ENCODE measurements at regions not wholly inside any gene's neighbourhood (a gene's known extent, or its start where the extent isn't known, plus 50 kb on each side); places are given as distances from the start of the nearest gene placed in this dataset.

GRCh38 chr1:168966217-168966616 is 140.3 kb upstream of the ATP1B1 start:
- no peak for DNase-seq (ENCODE audit: low read depth)

- DNase-seq (ENCODE audit: low read depth), result no peak
Measured at GRCh38 chr1:168966636-168967035, 139.9 kb upstream of the ATP1B1 start.

GRCh38 chr1:168970926-168971659 is 135.4 kb upstream of the ATP1B1 start:
- no peak for DNase-seq (ENCODE audit: low read depth)

GRCh38 chr1:168972225-168972624 is 134.3 kb upstream of the ATP1B1 start:
- DNase-seq (ENCODE audit: low read depth), result no peak

- no peak for DNase-seq (ENCODE audit: low read depth)
Measured at GRCh38 chr1:168972887-168973286, 133.6 kb upstream of the ATP1B1 start.

- no peak for DNase-seq (ENCODE audit: low read depth)
Measured at GRCh38 chr1:168974117-168974516, 132.4 kb upstream of the ATP1B1 start.

- no peak for DNase-seq (ENCODE audit: low read depth)
Measured at GRCh38 chr1:168974611-168975010, 131.9 kb upstream of the ATP1B1 start.

- no peak for DNase-seq (ENCODE audit: low read depth)
Measured at GRCh38 chr1:168976267-168976666, 130.2 kb upstream of the ATP1B1 start.

- no peak for DNase-seq (ENCODE audit: low read depth)
Measured at GRCh38 chr1:168977618-168978017, 128.9 kb upstream of the ATP1B1 start.

- no peak for DNase-seq (ENCODE audit: low read depth)
Measured at GRCh38 chr1:168979276-168979675, 127.2 kb upstream of the ATP1B1 start.

- no peak for DNase-seq (ENCODE audit: low read depth)
Measured at GRCh38 chr1:168980180-168980579, 126.3 kb upstream of the ATP1B1 start.

- DNase-seq (ENCODE audit: low read depth), result no peak
Measured at GRCh38 chr1:168980656-168981055, 125.8 kb upstream of the ATP1B1 start.

- DNase-seq (ENCODE audit: low read depth), result no peak
Measured at GRCh38 chr1:168982778-168983177, 123.7 kb upstream of the ATP1B1 start.

- DNase-seq (ENCODE audit: low read depth), result no peak
Measured at GRCh38 chr1:168987330-168987729, 119.2 kb upstream of the ATP1B1 start.

GRCh38 chr1:168987923-168988322 is 118.6 kb upstream of the ATP1B1 start:
- no peak for DNase-seq (ENCODE audit: low read depth)

GRCh38 chr1:168989985-168990384 is 116.5 kb upstream of the ATP1B1 start:
- no peak for DNase-seq (ENCODE audit: low read depth)

GRCh38 chr1:168991667-168992475 is 114.6 kb upstream of the ATP1B1 start:
- peak; percentile 8 for DNase-seq (ENCODE audit: low read depth)

GRCh38 chr1:169001353-169001752 is 105.1 kb upstream of the ATP1B1 start:
- no peak for DNase-seq (ENCODE audit: low read depth)

GRCh38 chr1:169003864-169004516 is 102.5 kb upstream of the ATP1B1 start:
- no peak for DNase-seq (ENCODE audit: low read depth)

- no peak for DNase-seq (ENCODE audit: low read depth)
Measured at GRCh38 chr1:169005776-169006175, 100.7 kb upstream of the ATP1B1 start.

GRCh38 chr1:169009666-169010065 is 96.8 kb upstream of the ATP1B1 start:
- no peak for DNase-seq (ENCODE audit: low read depth)

GRCh38 chr1:169012416-169012815 is 94.1 kb upstream of the ATP1B1 start:
- DNase-seq (ENCODE audit: low read depth), result no peak

GRCh38 chr1:169013821-169014220 is 92.7 kb upstream of the ATP1B1 start:
- no peak for DNase-seq (ENCODE audit: low read depth)
